GM12872 (cell line): ENCODE measurements at regions not wholly inside any gene's neighbourhood (a gene's known extent, or its start where the extent isn't known, plus 50 kb on each side); places are given as distances from the start of the nearest gene placed in this dataset.

Source experiments
- CTCF ChIP-seq: IDR thresholded peaks from 3 replicates; pipeline ENCODE4 v1.5.1; 2011; ENCODE audit warnings: low read depth, mild to moderate bottlenecking, low read length, moderate library complexity; ENCODE audit not compliant: insufficient read depth

GRCh38 chr5:102114525-102115069 is 181.5 kb downstream of the SLCO4C1 start:
- no peak for TF ChIP-seq CTCF

GRCh38 chr5:102107865-102108264 is 188.2 kb downstream of the SLCO4C1 start:
- no peak for TF ChIP-seq CTCF

DNA sequence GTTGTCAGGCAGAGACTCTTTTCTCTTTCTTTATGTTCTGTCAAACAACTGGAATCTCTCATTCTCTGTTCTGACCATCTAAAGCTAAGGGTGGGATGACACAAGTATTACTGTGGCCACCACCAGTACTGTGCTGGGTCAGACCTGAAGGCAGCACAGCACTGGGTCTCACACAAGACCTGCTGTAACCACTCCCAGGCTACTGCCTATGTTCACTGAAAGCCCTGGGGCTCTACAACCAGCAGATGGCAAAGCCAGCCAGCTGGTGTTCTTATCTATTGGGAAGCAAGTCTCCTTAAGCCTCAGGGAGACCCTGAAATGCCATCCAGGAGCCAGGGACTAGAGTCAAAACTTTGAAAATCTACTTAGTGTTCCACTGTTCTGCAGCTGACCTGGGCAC is 189.5 kb downstream of the SLCO4C1 start:
- no peak for TF ChIP-seq CTCF

DNA sequence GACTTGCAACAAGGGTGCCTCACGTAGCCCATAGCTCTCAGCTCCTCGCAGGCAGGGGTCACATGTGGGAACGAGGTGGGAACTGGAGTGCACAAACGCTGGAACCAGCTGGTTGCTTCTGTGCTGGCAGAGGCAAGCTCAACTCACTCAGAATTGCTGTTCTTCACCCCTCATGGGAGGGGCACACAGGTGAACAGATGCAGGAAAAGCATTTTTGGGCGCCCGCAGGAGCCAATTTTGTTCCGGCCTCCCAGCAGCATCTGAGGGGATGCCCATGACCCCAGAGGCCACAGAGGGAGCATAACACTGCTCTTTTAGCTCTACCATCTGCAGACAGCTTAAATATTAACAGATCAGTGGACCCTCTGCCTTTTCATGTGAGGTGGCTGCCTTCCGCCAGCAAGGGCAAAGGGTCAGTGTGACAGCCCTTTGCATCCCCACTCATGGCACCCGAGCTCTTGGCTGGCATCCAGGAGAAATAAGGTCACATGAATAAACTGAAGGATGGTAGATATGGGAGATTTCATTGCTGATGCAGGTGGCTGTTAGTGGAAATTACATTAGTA is 196.2 kb downstream of the SLCO4C1 start:
- no peak for TF ChIP-seq CTCF

GRCh38 chr5:102090770-102091169 is 205.3 kb downstream of the SLCO4C1 start:
- peak; percentile 57 for TF ChIP-seq CTCF

DNA sequence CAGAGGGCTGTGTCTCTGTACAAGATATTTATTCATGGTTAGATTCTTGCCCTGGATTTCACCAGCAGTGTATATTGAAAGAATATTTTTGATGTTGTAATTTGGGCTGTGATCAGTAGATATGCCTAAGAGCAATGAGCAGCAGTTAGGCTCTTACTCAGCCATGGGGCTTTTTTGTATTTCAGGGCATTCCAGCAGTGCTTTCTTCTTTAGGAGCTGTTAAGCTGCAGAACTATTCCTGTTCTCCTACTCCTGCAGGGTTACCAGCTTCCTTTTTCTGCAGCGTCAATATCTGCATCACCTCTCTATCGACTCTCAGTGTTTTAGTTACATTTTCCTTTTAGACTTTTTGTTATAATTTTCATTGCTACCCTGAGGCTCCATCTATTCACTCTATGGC is 206.2 kb downstream of the SLCO4C1 start:
- TF ChIP-seq CTCF = no peak

DNA sequence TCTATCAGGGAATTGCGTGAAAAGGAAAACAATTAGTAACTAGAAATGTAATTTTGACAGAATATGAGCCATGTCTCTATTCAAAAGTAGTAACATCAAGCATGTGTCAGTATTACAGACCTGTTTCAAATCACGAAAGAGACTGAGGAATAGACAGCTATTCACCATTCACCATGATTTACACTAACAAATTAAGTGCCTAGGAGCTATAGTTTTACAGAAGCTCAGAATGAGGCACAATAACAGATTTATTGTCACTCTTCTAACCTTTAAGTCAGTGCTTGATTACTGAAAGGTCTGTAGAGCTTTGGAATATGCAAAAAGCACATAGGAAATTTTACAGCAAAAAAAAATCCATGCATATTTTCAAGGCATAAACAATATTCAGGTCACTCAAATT is 208.2 kb downstream of the SLCO4C1 start:
- TF ChIP-seq CTCF = no peak
